Progenitor cell of endocrine pancreas (in vitro differentiated cells): ENCODE measurements at regions not wholly inside any gene's neighbourhood (a gene's known extent, or its start where the extent isn't known, plus 50 kb on each side); places are given as distances from the start of the nearest gene placed in this dataset.
"Not testable (repeated sequence)": the region's sequence is repeated elsewhere in the genome, so short reads cannot be mapped to it uniquely, and the experiment has no call there.

Experiments used
- DNase-seq: peaks from one replicate; pipeline ENCODE4 v3.0.0; 2021; ENCODE audit warnings: low spot score; ENCODE audit not compliant: unreplicated experiment
- H3K27ac Mint-ChIP-seq: 2 replicates; pipeline ENCODE4 v1.8.0; 2021; ENCODE audit warnings: mild to moderate bottlenecking, moderate library complexity, mixed read lengths
- H3K27me3 Mint-ChIP-seq: 2 replicates; pipeline ENCODE4 v1.8.0; 2021; ENCODE audit warnings: mixed read lengths
- H3K36me3 Mint-ChIP-seq: 2 replicates; pipeline ENCODE4 v1.8.0; 2022; ENCODE audit warnings: mixed read lengths; ENCODE audit not compliant: insufficient read depth
- H3K4me1 Mint-ChIP-seq: 2 replicates; pipeline ENCODE4 v1.8.0; 2021; ENCODE audit warnings: low read depth, mixed read lengths
- H3K4me3 Mint-ChIP-seq: 2 replicates; pipeline ENCODE4 v1.8.0; 2021; ENCODE audit warnings: low read depth, mild to moderate bottlenecking, moderate library complexity, mixed read lengths
- H3K9me3 Mint-ChIP-seq: 2 replicates; pipeline ENCODE4 v1.8.0; 2021; ENCODE audit warnings: low read depth, mixed read lengths
- CTCF ChIP-seq: fragments of 200-600 bp; sonication (generic); IDR thresholded peaks from one replicate; pipeline ENCODE4 v1.5.0; 2021; ENCODE audit warnings: antibody characterized with exemption, mild to moderate bottlenecking; ENCODE audit not compliant: unreplicated experiment

- H3K4me3 Mint-ChIP-seq = no peak overlapping the region
- no peak for DNase-seq
- no peaks in the 10 kb centered on the region for H3K4me1 Mint-ChIP-seq
- no peaks in the 10 kb centered on the region for H3K27me3 Mint-ChIP-seq
- H3K27ac Mint-ChIP-seq = no peak overlapping the region
- no peaks in the 10 kb centered on the region for H3K36me3 Mint-ChIP-seq
- TF ChIP-seq CTCF = no peak
- no peaks in the 10 kb centered on the region for H3K9me3 Mint-ChIP-seq
Observed at GRCh38 chr5:101539315-101539714, 636.2 kb upstream of the ST8SIA4 start.

GRCh38 chr5:101535626-101536025, 632.5 kb upstream of the ST8SIA4 start:
- H3K36me3 Mint-ChIP-seq = no peaks in the 10 kb centered on the region
- no peak overlapping the region for H3K4me3 Mint-ChIP-seq
- H3K9me3 Mint-ChIP-seq = no peaks in the 10 kb centered on the region
- DNase-seq = no peak
- H3K27me3 Mint-ChIP-seq = no peaks in the 10 kb centered on the region
- TF ChIP-seq CTCF = no peak
- H3K4me1 Mint-ChIP-seq = no peaks in the 10 kb centered on the region
- no peak overlapping the region for H3K27ac Mint-ChIP-seq

GRCh38 chr5:101534491-101535110, 631.5 kb upstream of the ST8SIA4 start:
- no peak for DNase-seq
- no peak for TF ChIP-seq CTCF
- Mint-ChIP-seq H3K9me3 (no peaks in the 10 kb centered on the region), H3K4me3 (no peak overlapping the region), H3K27me3 (no peaks in the 10 kb centered on the region), H3K4me1 (no peaks in the 10 kb centered on the region), H3K27ac (no peak overlapping the region), H3K36me3 (peaks cover 2% of the 10 kb centered on the region)

- DNase-seq = no peak
- Mint-ChIP-seq H3K27me3 (no peaks in the 10 kb centered on the region), H3K9me3 (peaks cover 11% of the 10 kb centered on the region), H3K4me3 (no peak overlapping the region), H3K4me1 (no peaks in the 10 kb centered on the region), H3K27ac (no peak overlapping the region), H3K36me3 (peaks cover 2% of the 10 kb centered on the region)
- no peak for TF ChIP-seq CTCF
Observed at GRCh38 chr5:101532430-101532829, 629.3 kb upstream of the ST8SIA4 start.

- Mint-ChIP-seq H3K4me1 (no peaks in the 10 kb centered on the region), H3K4me3 (no peak overlapping the region), H3K27ac (no peak overlapping the region), H3K36me3 (peaks cover 2% of the 10 kb centered on the region), H3K9me3 (peaks cover 16% of the 10 kb centered on the region), H3K27me3 (no peaks in the 10 kb centered on the region)
- DNase-seq = no peak
- TF ChIP-seq CTCF = no peak
Observed at GRCh38 chr5:101531026-101531425, 627.9 kb upstream of the ST8SIA4 start.

GRCh38 chr5:101529094-101529493, 626.0 kb upstream of the ST8SIA4 start:
- H3K4me3 Mint-ChIP-seq, H3K27ac Mint-ChIP-seq, H3K36me3 Mint-ChIP-seq, H3K27me3 Mint-ChIP-seq, H3K4me1 Mint-ChIP-seq, DNase-seq: not testable (repeated sequence)
- H3K9me3 Mint-ChIP-seq = peaks cover 16% of the 10 kb centered on the region
